SU-DHL-6 (cell line): ENCODE measurements at regions not wholly inside any gene's neighbourhood (a gene's known extent, or its start where the extent isn't known, plus 50 kb on each side); places are given as distances from the start of the nearest gene placed in this dataset.

Source experiments
- H2AFZ ChIP-seq: fragments of 200-600 bp; sonication (generic); 2 replicates; pipeline ENCODE4 v1.6.1; 2014; ENCODE audit warnings: low read depth, mild to moderate bottlenecking, moderate library complexity, mixed read lengths, antibody characterized with exemption, low read length; ENCODE audit not compliant: severe bottlenecking
- H3F3A ChIP-seq: fragments of 200-600 bp; shearing (Covaris generic); 2 replicates; pipeline ENCODE4 v1.6.0; 2016; ENCODE audit warnings: antibody characterized with exemption, mild to moderate bottlenecking; ENCODE audit not compliant: insufficient read depth
- H3K27ac ChIP-seq: fragments of 200-600 bp; sonication (generic); 2 replicates; pipeline ENCODE4 v1.5.1; 2016; ENCODE audit warnings: low read depth, mild to moderate bottlenecking, low read length, moderate library complexity, mixed read lengths
- H3K27me3 ChIP-seq: fragments of 200-600 bp; sonication (generic), shearing (Covaris generic); 2 replicates; pipeline ENCODE4 v1.6.0; 2014; ENCODE audit warnings: mild to moderate bottlenecking, low read length
- H3K36me3 ChIP-seq: fragments of 200-600 bp; sonication (generic); 2 replicates; pipeline ENCODE4 v1.6.1; 2014; ENCODE audit warnings: mild to moderate bottlenecking, low read length, mixed read lengths
- H3K4me2 ChIP-seq: fragments of 300-600, 200-600 bp; shearing (Covaris generic), sonication (generic); 2 replicates; pipeline ENCODE4 v1.6.0; 2014; ENCODE audit warnings: low read length, low read depth, mild to moderate bottlenecking; ENCODE audit not compliant: poor library complexity, severe bottlenecking
- H3K4me3 ChIP-seq: fragments of 200-600 bp; sonication (generic); 2 replicates; pipeline ENCODE4 v1.5.1; 2014; ENCODE audit warnings: antibody characterized with exemption, low read length, mild to moderate bottlenecking, mixed read lengths; ENCODE audit not compliant: insufficient read depth, poor library complexity, severe bottlenecking
- H3K79me2 ChIP-seq: fragments of 200-600 bp; sonication (generic); 2 replicates; pipeline ENCODE4 v1.6.1; 2014; ENCODE audit warnings: mild to moderate bottlenecking, low read length, moderate library complexity; ENCODE audit not compliant: insufficient read depth
- H3K9ac ChIP-seq: fragments of 200-600 bp; sonication (generic); 2 replicates; pipeline ENCODE4 v1.7.0; 2014; ENCODE audit warnings: mild to moderate bottlenecking, low read length
- H3K9me2 ChIP-seq: fragments of 200-600 bp; sonication (generic); replicated peaks from 2 replicates; pipeline ENCODE4 v1.6.1; 2014; ENCODE audit warnings: low read length; ENCODE audit not compliant: insufficient read depth
- H3K9me3 ChIP-seq: fragments of 200-600 bp; sonication (generic); 2 replicates; pipeline ENCODE4 v1.6.1; 2014; ENCODE audit warnings: low read length, mixed read lengths; ENCODE audit not compliant: insufficient read depth
- H4K20me1 ChIP-seq: fragments of 200-600 bp; sonication (generic); 2 replicates; pipeline ENCODE4 v1.6.1; 2014; ENCODE audit warnings: low read depth, mild to moderate bottlenecking, antibody characterized with exemption, low read length, moderate library complexity, mixed read lengths
- EZH2phosphoT487 ChIP-seq: fragments of 200-600 bp; sonication (generic), shearing (Covaris generic); conservative IDR thresholded peaks from 2 replicates; pipeline ENCODE4 v1.6.1; 2018; ENCODE audit warnings: mild to moderate bottlenecking, antibody characterized with exemption, low read length, moderate library complexity, mixed read lengths
- TF ChIP-seq, protein P1 (sequence below): fragments of 200-600 bp; sonication (generic); IDR thresholded peaks from one replicate; pipeline ENCODE4 v1.5.1; 2017; ENCODE audit warnings: antibody characterized with exemption, mild to moderate bottlenecking, low read length, moderate library complexity; ENCODE audit not compliant: insufficient read depth, poor library complexity, severe bottlenecking

DNA sequence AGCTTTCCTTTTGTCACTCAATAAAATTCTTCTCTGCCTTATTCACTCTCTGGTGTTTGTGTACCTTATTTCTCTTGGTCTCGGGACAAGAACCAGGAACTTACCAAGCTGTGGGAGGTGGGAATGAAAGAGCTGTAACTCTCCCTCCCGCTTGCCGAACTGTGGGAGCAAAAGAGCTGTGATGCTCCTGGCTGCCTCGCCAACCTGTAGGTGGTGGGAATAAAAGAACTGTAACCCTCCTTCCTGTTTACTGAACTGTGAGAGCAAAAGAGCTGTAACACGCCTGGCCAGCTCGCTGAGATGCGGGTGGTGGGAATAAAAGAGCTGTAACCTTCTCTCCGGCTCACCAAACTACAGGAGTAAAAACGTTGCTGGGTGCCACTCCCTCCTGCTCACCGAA lies 314.1 kb upstream of the LRIG3 start:
- H3K9me3 ChIP-seq = no peaks in the 10 kb centered on the region
- H3K9ac ChIP-seq = no peak overlapping the region
- H3K27me3 ChIP-seq = no peaks in the 10 kb centered on the region
- H4K20me1 ChIP-seq = no peaks in the 10 kb centered on the region
- H2AFZ ChIP-seq = no peak overlapping the region
- no peaks in the 10 kb centered on the region for H3K36me3 ChIP-seq
- H3F3A ChIP-seq = no peaks in the 10 kb centered on the region
- no peaks in the 10 kb centered on the region for H3K79me2 ChIP-seq
- TF ChIP-seq, protein P1, sequence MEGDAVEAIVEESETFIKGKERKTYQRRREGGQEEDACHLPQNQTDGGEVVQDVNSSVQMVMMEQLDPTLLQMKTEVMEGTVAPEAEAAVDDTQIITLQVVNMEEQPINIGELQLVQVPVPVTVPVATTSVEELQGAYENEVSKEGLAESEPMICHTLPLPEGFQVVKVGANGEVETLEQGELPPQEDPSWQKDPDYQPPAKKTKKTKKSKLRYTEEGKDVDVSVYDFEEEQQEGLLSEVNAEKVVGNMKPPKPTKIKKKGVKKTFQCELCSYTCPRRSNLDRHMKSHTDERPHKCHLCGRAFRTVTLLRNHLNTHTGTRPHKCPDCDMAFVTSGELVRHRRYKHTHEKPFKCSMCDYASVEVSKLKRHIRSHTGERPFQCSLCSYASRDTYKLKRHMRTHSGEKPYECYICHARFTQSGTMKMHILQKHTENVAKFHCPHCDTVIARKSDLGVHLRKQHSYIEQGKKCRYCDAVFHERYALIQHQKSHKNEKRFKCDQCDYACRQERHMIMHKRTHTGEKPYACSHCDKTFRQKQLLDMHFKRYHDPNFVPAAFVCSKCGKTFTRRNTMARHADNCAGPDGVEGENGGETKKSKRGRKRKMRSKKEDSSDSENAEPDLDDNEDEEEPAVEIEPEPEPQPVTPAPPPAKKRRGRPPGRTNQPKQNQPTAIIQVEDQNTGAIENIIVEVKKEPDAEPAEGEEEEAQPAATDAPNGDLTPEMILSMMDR = no peak
- no peak for TF ChIP-seq EZH2phosphoT487
- H3K4me3 ChIP-seq = no peak overlapping the region
- no peaks in the 10 kb centered on the region for H3K9me2 ChIP-seq
- no peak overlapping the region for H3K27ac ChIP-seq
- no peak overlapping the region for H3K4me2 ChIP-seq

DNA sequence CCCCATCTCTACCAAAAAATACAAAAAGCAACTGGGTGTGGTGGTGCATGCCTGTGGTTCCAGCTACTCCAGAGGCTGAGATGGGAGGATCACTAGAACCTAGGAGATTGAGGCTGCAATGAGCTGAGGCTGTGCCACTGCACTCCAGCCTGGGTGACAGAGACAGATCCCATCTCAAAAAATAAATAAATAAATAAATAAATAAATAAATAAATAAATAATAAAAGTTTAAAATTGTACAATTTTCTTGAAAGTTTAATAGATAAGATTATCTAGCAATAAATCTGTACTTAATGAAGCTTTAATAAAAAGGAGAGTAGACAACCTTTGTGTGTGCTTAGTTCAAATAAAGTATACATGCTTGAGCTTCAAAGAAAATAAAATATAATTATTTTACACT lies 310.0 kb upstream of the LRIG3 start:
- Histone ChIP-seq H3K27ac (no peak overlapping the region), H4K20me1 (no peaks in the 10 kb centered on the region), H3K9me2 (no peaks in the 10 kb centered on the region), H3K27me3 (no peaks in the 10 kb centered on the region), H3K4me3 (no peak overlapping the region), H3K4me2 (no peak overlapping the region), H3K79me2 (no peaks in the 10 kb centered on the region), H3F3A (no peaks in the 10 kb centered on the region), H3K9me3 (no peaks in the 10 kb centered on the region), H3K9ac (no peak overlapping the region), H3K36me3 (no peaks in the 10 kb centered on the region), H2AFZ (no peak overlapping the region)
- no peak for TF ChIP-seq EZH2phosphoT487
- TF ChIP-seq, protein P1 = no peak

DNA sequence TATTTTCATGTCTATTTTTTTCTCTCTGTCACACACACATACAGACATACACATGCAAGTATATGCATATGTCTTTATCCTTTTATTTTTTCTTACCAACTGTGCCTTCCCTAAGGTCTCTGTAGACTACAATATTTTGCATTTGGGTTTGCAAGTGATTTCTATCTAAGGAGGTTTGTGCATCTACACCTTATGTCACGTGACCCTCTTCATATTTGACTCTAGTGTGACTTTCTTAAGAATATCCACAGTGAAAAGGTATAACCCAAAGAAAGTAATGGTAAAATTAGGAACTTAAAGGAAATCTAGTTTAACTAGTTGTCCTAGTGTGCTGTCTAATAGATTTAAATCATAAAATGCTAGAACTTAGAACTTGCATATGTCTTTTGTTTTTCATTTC lies 298.8 kb upstream of the LRIG3 start:
- H3K4me2 ChIP-seq = no peak overlapping the region
- H3K4me3 ChIP-seq = no peak overlapping the region

More for the DNA sequence above, 298.8 kb upstream of the LRIG3 start:
- Histone ChIP-seq H3K79me2 (no peaks in the 10 kb centered on the region), H3K9ac (no peak overlapping the region), H3F3A (no peaks in the 10 kb centered on the region), H4K20me1 (no peaks in the 10 kb centered on the region), H2AFZ (no peak overlapping the region), H3K9me2 (no peaks in the 10 kb centered on the region), H3K9me3 (no peaks in the 10 kb centered on the region), H3K27me3 (no peaks in the 10 kb centered on the region), H3K27ac (no peak overlapping the region), H3K36me3 (no peaks in the 10 kb centered on the region)
- no peak for TF ChIP-seq EZH2phosphoT487
- TF ChIP-seq, protein P1 = no peak
